SK-N-SH treated with all-trans-retinoic acid at 6 μM for 48 hours (cell line): ENCODE measurements at regions not wholly inside any gene's neighbourhood (a gene's known extent, or its start where the extent isn't known, plus 50 kb on each side); places are given as distances from the start of the nearest gene placed in this dataset.

ENCODE experiments used
- ATAC-seq: fragments of 200-7000 bp; cut with Tn5 transposase; 3 replicates; pipeline ENCODE4 v1.9.1; 2020; ENCODE audit warnings: mild to moderate bottlenecking, moderate library complexity
- ARNTL ChIP-seq: fragments of 450-650 bp; formaldehyde crosslinking; IDR thresholded peaks from 2 replicates; pipeline ENCODE4 v1.5.0; 2020; ENCODE audit warnings: low read depth, mild to moderate bottlenecking, moderate library complexity, borderline replicate concordance
- BACH2 ChIP-seq: fragments of 250-450 bp; sonication (Bioruptor Pico); IDR thresholded peaks from 2 replicates; pipeline ENCODE4 v1.9.0; 2021; ENCODE audit warnings: mild to moderate bottlenecking, borderline replicate concordance
- CSDC2 ChIP-seq: fragments of 250-450 bp; sonication (Bioruptor Pico); IDR thresholded peaks from 2 replicates; pipeline ENCODE4 v1.5.0; 2020; ENCODE audit warnings: mild to moderate bottlenecking, moderate library complexity
- ESRRG ChIP-seq: fragments of 250-450 bp; sonication (Bioruptor Pico); IDR thresholded peaks from 2 replicates; pipeline ENCODE4 v1.6.1; 2021; ENCODE audit warnings: mild to moderate bottlenecking
- GLIS3 ChIP-seq: fragments of 250-450 bp; sonication (Bioruptor Pico); IDR thresholded peaks from 2 replicates; pipeline ENCODE4 v1.5.0; 2020; ENCODE audit warnings: mild to moderate bottlenecking, moderate library complexity
- ISL1 ChIP-seq: fragments of 250-450 bp; sonication (Bioruptor Pico); IDR thresholded peaks from 2 replicates; pipeline ENCODE4 v2.1.2; 2022; ENCODE audit warnings: mild to moderate bottlenecking, moderate library complexity
- OSR1 ChIP-seq: fragments of 250-450 bp; sonication (Bioruptor Pico); IDR thresholded peaks from 2 replicates; pipeline ENCODE4 v1.8.0; 2022; ENCODE audit warnings: moderate library complexity, mild to moderate bottlenecking, inconsistent platforms
- PPARA ChIP-seq: fragments of 250-450 bp; sonication (Bioruptor Pico); IDR thresholded peaks from 2 replicates; pipeline ENCODE4 v1.5.0; 2020; ENCODE audit warnings: mild to moderate bottlenecking, borderline replicate concordance
- RARB ChIP-seq: fragments of 250-450 bp; sonication (Bioruptor Pico); IDR thresholded peaks from 2 replicates; pipeline ENCODE4 v1.8.0; 2021; ENCODE audit warnings: mild to moderate bottlenecking, moderate library complexity
- SNAI2 ChIP-seq: fragments of 250-450 bp; sonication (Bioruptor Pico); IDR thresholded peaks from 2 replicates; pipeline ENCODE4 v1.5.0; 2020; ENCODE audit warnings: mild to moderate bottlenecking, moderate library complexity
- TCF4 ChIP-seq: fragments of 250-450 bp; sonication (Bioruptor Pico); IDR thresholded peaks from 2 replicates; pipeline ENCODE4 v1.8.0; 2021; ENCODE audit warnings: mild to moderate bottlenecking, moderate library complexity, borderline replicate concordance
- ZC3H10 ChIP-seq: fragments of 250-450 bp; sonication (Bioruptor Pico); IDR thresholded peaks from 2 replicates; pipeline ENCODE4 v1.5.1; 2021; ENCODE audit warnings: mild to moderate bottlenecking, moderate library complexity
- ZFP30 ChIP-seq: fragments of 450-650 bp; formaldehyde crosslinking; IDR thresholded peaks from 2 replicates; pipeline ENCODE4 v1.5.0; 2022; ENCODE audit warnings: mild to moderate bottlenecking, moderate library complexity
- ZNF70 ChIP-seq: fragments of 450-650 bp; formaldehyde crosslinking; IDR thresholded peaks from 2 replicates; pipeline ENCODE4 v1.5.0; 2020; ENCODE audit warnings: mild to moderate bottlenecking, moderate library complexity
- ZNF8 ChIP-seq: fragments of 450-650 bp; formaldehyde crosslinking; IDR thresholded peaks from 2 replicates; pipeline ENCODE4 v1.5.0; 2020; ENCODE audit warnings: mild to moderate bottlenecking, moderate library complexity
- TF ChIP-seq, protein P1 (sequence below): fragments of 250-450 bp; sonication (Bioruptor Pico); IDR thresholded peaks from 2 replicates; pipeline ENCODE4 v1.8.0; 2021; ENCODE audit warnings: low read depth, mild to moderate bottlenecking, moderate library complexity, borderline replicate concordance
- TF ChIP-seq, protein P2 (sequence below): fragments of 250-450 bp; sonication (Bioruptor Pico); IDR thresholded peaks from 2 replicates; pipeline ENCODE4 v1.5.1; 2020; ENCODE audit warnings: low read depth, mild to moderate bottlenecking, moderate library complexity
- TF ChIP-seq, protein P3 (sequence below): fragments of 250-450 bp; sonication (Bioruptor Pico); IDR thresholded peaks from 2 replicates; pipeline ENCODE4 v1.5.1; 2021; ENCODE audit warnings: mild to moderate bottlenecking, moderate library complexity
- TF ChIP-seq, protein P4 (sequence below): fragments of 250-450 bp; sonication (Bioruptor Pico); IDR thresholded peaks from 2 replicates; pipeline ENCODE4 v1.8.0; 2020; ENCODE audit warnings: mild to moderate bottlenecking, moderate library complexity, borderline replicate concordance
- TF ChIP-seq, protein P5 (sequence below): fragments of 250-450 bp; sonication (Bioruptor Pico); IDR thresholded peaks from 2 replicates; pipeline ENCODE4 v1.5.0; 2020; ENCODE audit warnings: mild to moderate bottlenecking, moderate library complexity

DNA sequence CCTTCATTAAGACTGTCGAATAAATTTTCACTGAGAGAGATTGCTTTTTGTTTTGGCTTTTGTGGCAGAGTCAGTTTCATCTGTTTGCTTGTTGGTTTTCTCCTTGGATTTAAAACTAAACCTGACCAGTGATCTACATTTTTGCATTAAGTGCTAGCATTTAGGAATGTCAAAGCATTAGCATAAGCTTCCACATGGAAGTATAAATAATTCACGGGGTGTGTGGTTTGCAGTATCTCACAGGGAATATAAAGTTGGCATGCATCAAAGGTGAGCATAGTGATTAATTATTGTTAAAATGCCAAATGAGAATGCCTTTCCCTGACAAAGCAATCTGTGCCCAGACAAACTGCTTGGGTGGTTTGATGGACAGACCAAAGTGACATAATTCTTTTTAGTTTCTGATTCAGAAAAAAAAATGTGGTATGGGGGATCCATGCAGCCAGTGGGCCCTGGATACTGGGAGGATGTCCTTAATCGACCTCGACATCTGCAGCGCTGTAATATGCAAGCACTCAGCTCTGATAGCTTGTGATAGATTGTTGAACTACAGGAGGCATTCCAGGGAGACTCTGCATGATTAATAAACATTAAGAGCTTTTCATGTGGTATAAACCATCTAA lies 339.3 kb upstream of the POM121L12 start:
- no peak for ATAC-seq
- no peak for TF ChIP-seq ARNTL
- TF ChIP-seq CSDC2 (CRISPR knock-in tag), result no peak
- TF ChIP-seq, protein P1, sequence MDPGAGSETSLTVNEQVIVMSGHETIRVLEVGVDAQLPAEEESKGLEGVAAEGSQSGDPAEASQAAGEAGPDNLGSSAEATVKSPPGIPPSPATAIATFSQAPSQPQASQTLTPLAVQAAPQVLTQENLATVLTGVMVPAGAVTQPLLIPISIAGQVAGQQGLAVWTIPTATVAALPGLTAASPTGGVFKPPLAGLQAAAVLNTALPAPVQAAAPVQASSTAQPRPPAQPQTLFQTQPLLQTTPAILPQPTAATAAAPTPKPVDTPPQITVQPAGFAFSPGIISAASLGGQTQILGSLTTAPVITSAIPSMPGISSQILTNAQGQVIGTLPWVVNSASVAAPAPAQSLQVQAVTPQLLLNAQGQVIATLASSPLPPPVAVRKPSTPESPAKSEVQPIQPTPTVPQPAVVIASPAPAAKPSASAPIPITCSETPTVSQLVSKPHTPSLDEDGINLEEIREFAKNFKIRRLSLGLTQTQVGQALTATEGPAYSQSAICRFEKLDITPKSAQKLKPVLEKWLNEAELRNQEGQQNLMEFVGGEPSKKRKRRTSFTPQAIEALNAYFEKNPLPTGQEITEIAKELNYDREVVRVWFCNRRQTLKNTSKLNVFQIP, result no peak
- no peak for TF ChIP-seq GLIS3
- TF ChIP-seq, protein P2, sequence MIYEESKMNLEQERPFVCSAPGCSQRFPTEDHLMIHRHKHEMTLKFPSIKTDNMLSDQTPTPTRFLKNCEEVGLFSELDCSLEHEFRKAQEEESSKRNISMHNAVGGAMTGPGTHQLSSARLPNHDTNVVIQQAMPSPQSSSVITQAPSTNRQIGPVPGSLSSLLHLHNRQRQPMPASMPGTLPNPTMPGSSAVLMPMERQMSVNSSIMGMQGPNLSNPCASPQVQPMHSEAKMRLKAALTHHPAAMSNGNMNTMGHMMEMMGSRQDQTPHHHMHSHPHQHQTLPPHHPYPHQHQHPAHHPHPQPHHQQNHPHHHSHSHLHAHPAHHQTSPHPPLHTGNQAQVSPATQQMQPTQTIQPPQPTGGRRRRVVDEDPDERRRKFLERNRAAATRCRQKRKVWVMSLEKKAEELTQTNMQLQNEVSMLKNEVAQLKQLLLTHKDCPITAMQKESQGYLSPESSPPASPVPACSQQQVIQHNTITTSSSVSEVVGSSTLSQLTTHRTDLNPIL (CRISPR knock-in tag), result no peak

DNA sequence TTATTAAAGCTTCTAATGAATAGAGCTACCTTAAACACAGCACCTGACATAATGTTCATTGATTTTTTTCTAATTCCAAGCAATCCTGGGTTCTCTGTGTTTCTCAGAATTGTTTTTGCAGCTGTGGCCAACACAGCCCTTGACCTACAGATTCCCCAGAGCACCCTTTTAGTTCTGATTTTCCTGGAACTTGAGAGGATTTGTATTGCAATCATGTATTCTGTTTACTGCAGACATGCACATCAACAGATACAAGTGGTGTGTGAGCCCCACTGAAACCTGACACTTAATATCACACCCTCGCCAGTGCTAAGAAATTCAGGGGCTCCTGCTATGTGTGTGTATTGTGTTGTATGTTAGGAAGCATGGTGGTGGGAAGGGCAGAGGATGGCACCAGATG lies 344.2 kb upstream of the POM121L12 start:
- no peak for ATAC-seq

DNA sequence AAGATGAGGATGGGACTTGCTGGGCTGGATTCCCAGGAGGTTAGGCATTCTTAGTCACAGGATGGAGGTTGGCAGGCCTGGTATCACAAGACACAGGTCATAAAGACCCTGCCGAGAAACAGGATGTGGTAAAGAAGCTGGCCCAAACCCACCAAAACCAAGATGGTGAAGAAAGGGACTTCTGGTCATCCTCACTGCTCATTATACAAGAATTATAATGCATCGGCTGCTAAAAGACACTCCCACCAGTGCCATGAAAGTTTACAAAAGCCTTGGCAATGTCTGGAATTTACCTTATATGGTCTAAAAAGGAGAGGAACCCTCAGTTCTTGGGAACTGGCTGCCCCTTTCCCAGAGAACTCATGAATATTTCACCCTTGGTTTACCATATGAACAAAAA lies 345.5 kb upstream of the POM121L12 start:
- no peak for ATAC-seq
- TF ChIP-seq ZNF70 (CRISPR knock-in tag), result no peak
- TF ChIP-seq GLIS3, result no peak
- no peak for TF ChIP-seq ARNTL
- no peak for TF ChIP-seq BACH2

More for the DNA sequence above, 344.2 kb upstream of the POM121L12 start:
- TF ChIP-seq TCF4 (CRISPR knock-in tag), result no peak
- no peak for TF ChIP-seq RARB (CRISPR knock-in tag)
- no peak for TF ChIP-seq ZNF70 (CRISPR knock-in tag)
- no peak for TF ChIP-seq ESRRG (CRISPR knock-in tag)
- no peak for TF ChIP-seq ZC3H10 (CRISPR knock-in tag)

DNA sequence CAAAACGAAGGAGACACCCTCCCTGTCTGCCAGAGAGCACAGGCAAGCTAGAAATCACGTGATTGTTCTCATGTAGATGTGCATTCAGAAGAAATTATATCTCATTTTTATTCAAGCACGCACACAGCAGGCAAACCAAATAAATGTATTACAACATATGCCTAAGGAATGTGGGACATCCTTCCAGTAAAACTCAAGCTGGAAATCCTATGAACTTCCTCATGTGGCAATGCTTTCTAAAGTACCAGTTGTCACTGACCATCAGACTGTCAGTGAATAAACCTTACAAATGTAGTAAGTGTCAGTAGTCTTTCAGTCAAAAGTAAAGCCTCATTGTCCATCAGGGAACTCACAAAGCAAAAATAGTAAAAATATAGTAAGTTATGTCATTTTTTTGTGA lies 350.1 kb upstream of the POM121L12 start:
- TF ChIP-seq, protein P3, sequence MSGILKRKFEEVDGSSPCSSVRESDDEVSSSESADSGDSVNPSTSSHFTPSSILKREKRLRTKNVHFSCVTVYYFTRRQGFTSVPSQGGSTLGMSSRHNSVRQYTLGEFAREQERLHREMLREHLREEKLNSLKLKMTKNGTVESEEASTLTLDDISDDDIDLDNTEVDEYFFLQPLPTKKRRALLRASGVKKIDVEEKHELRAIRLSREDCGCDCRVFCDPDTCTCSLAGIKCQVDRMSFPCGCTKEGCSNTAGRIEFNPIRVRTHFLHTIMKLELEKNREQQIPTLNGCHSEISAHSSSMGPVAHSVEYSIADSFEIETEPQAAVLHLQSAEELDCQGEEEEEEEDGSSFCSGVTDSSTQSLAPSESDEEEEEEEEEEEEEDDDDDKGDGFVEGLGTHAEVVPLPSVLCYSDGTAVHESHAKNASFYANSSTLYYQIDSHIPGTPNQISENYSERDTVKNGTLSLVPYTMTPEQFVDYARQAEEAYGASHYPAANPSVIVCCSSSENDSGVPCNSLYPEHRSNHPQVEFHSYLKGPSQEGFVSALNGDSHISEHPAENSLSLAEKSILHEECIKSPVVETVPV (CRISPR knock-in tag), result no peak
- no peak for ATAC-seq

DNA sequence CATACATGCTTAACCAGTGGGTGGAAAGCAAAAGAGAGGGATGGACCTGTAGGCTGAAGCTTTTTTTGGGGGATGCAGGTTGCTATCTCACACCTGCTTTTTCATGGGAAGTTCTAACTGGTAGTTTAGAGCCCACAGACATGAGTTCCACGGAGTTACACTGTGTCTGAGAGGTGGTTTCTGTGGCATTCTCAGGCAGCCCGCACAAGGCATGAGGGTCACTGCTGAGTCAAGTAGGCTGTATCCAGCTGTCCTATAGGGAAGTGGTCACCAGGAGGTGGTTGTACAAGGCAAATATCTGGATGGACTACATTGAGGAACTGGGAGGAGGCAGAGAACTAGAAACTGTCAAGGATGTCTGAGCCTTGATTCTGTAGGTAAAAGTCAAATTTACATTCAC lies 351.0 kb upstream of the POM121L12 start:
- ATAC-seq, result no peak
- TF ChIP-seq ZNF70 (CRISPR knock-in tag) (no peak), ESRRG (CRISPR knock-in tag) (no peak), ISL1 (no peak), GLIS3 (no peak), ZNF8 (CRISPR knock-in tag) (no peak)
- TF ChIP-seq, protein P4, sequence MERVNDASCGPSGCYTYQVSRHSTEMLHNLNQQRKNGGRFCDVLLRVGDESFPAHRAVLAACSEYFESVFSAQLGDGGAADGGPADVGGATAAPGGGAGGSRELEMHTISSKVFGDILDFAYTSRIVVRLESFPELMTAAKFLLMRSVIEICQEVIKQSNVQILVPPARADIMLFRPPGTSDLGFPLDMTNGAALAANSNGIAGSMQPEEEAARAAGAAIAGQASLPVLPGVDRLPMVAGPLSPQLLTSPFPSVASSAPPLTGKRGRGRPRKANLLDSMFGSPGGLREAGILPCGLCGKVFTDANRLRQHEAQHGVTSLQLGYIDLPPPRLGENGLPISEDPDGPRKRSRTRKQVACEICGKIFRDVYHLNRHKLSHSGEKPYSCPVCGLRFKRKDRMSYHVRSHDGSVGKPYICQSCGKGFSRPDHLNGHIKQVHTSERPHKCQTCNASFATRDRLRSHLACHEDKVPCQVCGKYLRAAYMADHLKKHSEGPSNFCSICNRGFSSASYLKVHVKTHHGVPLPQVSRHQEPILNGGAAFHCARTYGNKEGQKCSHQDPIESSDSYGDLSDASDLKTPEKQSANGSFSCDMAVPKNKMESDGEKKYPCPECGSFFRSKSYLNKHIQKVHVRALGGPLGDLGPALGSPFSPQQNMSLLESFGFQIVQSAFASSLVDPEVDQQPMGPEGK (CRISPR knock-in tag), result no peak

DNA sequence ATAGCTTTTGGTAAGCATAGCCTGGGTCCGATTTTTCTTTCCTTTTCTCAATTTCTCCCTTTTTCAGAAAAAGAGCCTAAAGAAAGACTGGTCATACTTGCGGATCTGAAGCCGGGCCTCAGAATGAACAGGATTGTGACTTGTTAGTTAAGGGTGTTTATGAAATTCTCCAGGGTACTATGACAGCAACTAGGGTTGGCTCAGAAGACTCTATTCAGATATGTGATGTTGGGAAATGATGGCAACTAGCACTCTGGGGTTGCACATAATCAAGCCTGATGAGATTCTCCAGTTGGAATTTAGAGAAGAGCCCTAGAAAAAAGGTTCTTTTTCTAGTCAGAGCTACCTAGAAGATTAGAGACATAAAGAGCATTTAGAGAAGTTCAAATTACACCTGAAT lies 352.4 kb upstream of the POM121L12 start:
- TF ChIP-seq PPARA (CRISPR knock-in tag) (no peak), ZNF8 (CRISPR knock-in tag) (no peak)
- ATAC-seq, result no peak

DNA sequence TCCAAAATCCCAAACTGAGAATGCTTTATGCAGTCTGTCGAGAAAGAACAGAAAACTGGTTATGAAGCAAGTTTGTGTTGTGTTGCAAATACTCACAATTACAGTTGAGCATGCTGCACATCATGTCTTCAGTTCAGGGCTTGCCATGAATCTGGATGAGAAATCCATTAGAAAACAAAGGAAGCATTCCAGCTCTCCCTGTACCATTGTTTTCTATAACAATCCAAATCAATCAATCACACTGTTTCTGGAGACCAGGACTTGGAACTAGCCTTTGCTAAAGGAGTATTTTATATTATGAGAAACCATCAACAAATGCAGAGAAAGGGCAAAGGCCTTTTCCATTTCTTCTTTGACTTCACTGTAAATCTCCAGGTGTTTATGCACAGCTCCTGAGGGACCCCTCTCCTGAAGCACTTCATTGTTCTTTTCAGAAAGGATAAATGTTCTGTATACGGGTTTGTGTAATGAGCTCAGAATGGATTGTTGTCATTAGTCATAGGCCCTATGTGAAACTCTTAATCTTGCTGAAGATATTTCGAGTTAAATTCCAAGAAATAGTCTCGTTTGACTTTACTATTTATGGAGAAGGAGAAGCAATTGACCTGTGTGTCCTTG lies 364.7 kb upstream of the POM121L12 start:
- no peak for ATAC-seq
- TF ChIP-seq OSR1 (no peak), SNAI2 (no peak), RARB (CRISPR knock-in tag) (no peak), ARNTL (no peak), ESRRG (CRISPR knock-in tag) (no peak), CSDC2 (CRISPR knock-in tag) (no peak), ZFP30 (no peak)
- TF ChIP-seq, protein P5, sequence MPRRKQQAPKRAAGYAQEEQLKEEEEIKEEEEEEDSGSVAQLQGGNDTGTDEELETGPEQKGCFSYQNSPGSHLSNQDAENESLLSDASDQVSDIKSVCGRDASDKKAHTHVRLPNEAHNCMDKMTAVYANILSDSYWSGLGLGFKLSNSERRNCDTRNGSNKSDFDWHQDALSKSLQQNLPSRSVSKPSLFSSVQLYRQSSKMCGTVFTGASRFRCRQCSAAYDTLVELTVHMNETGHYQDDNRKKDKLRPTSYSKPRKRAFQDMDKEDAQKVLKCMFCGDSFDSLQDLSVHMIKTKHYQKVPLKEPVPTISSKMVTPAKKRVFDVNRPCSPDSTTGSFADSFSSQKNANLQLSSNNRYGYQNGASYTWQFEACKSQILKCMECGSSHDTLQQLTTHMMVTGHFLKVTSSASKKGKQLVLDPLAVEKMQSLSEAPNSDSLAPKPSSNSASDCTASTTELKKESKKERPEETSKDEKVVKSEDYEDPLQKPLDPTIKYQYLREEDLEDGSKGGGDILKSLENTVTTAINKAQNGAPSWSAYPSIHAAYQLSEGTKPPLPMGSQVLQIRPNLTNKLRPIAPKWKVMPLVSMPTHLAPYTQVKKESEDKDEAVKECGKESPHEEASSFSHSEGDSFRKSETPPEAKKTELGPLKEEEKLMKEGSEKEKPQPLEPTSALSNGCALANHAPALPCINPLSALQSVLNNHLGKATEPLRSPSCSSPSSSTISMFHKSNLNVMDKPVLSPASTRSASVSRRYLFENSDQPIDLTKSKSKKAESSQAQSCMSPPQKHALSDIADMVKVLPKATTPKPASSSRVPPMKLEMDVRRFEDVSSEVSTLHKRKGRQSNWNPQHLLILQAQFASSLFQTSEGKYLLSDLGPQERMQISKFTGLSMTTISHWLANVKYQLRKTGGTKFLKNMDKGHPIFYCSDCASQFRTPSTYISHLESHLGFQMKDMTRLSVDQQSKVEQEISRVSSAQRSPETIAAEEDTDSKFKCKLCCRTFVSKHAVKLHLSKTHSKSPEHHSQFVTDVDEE (CRISPR knock-in tag), result no peak
- TF ChIP-seq, protein P3 (CRISPR knock-in tag), result no peak
